HG02852 (cell line): ENCODE measurements at regions not wholly inside any gene's neighbourhood (a gene's known extent, or its start where the extent isn't known, plus 50 kb on each side); places are given as distances from the start of the nearest gene placed in this dataset.

Experiments used
- ATAC-seq: cut with Tn5 transposase; IDR thresholded peaks from one replicate; pipeline ENCODE4 v1.9.1; 2021; ENCODE audit warnings: mild to moderate bottlenecking, moderate library complexity; ENCODE audit not compliant: unreplicated experiment

DNA sequence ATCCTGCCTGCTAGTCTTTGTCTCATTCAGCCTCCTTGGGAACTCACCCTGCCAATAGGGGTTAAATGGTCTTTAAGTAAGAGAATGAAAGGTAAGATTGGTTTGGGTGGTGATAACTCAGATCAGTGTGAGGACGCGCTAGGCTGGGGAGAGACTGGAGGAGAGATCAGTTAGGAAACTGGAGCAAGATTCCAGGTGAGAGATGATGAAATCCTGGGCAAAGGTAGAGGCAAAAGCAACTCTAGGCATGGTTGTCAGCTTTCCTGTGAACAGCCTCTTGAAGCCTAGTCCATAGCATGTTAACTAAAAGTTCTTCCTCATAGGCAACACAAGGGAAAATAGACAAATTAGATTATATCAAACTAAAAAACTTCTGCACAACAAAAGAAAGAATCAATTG lies 145.2 kb upstream of the ANKRD28 start:
- ATAC-seq: no peak

DNA sequence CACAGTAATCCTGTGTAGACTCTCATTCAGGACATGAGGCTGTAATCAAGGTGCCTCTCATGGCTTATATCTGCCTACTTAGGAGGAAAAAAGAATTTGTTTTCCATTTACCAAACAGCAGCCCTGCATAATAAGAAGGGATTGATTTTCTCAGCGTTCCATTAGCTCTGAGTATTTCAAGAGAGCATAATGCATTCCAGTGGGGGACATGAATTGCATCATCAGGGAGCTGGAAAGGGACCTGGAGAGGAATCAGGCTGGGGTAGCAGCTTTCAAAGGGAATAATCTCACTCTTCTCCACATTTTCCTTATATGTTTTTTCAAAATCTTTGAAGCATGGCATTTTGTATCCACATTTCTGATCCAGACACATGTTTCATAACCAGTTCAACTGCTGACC lies 150.6 kb upstream of the ANKRD28 start:
- no peak for ATAC-seq

DNA sequence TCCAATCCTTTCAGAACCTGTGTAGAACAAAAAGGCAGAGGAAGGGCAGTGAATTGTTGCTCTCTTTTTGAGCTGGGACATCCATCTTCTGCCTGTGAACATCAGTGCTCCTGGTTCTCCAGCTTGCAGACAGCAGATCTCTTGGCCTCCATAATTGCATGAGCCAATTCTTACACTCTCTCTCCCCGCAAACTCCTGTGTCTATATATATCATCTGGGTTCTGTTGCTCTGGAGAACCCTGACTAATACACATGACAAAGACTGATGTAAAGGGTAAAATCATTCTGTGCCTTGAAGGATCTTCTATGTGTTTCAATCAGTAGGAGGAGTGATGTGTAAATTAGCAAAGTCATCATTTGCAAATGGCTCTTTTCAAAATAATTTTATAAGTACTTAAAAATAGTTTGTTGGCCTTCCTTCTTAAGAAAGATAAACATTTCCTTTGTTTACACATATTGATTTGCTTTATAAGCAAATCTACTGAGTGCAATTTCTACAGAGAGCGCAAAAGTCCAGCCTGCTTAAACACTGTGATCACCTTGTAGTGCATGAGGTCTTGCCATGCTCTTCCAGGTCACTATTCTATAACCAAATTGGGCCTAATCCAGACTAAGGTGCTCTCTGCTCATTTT lies 154.9 kb upstream of the ANKRD28 start:
- ATAC-seq: no peak

DNA sequence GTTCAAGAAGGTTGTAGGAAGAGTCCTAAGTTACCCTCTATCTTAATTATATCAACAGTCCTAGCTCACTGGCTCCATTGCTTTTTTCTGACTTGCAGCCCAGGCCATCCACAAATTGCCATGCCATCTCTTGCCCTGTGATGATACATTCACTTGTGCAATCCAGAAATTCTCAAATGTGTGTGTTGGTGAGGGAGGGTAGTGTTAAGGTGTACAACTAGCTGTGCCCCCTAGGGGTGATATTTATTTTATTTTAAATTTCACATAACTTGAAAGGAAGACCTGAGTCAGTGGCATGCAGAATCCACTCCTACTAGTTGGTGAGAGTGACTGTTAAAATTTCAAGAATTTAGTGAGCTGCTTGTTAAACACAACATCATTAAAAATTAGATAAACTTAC lies 156.1 kb upstream of the ANKRD28 start:
- ATAC-seq: no peak

DNA sequence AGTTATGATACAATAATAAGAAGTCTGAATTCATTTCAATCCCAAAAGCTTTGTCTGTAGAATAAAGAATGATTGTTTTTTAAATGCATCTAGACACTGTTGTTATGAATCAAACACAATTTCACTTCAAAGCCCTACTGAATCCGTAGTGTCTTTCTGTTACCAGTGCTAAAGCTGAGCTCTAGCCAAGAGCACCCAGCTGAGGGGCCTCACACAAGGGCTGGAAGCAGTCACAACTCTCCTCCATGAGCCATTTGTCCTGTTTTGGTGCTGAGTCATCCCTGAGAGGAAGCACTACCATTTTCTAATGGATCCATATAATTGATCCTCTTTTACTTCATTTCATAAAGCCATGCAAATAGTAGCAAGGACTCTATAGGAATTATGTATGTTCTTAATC lies 158.2 kb upstream of the ANKRD28 start:
- no peak for ATAC-seq

DNA sequence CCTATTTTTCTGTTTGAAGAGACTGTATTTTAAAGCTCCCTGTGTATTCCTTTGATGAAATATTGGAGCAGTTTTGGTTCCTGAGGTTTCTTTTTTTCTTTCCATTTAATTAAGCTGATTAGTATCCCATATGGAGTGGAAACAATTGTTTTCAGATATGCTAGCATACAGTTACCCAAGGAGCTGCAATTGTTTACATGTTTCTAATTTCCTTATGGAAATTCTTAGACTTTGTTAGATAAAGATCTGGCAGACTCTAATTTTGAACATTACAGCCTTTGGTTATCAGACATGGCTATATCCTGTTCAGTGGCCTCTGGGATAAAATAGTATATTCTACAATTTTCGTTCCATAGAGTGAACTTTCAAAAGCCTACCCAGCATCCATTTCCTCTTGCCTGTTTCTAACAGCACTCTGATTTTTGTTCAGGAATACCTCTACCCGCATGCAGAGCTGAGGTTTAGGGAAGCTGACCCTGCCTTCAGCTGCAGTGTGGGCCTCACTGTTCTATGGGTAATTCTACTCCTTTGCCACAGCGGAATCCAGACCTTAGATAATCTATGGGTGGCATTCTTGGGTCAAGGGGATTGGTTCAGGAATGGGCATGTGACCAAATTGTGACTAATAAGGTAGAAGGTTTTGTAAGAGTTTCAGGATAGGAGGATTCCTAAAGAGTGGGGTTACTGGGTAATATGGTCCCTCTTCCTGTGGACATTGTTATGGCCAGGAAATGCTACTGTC lies 161.1 kb upstream of the ANKRD28 start:
- ATAC-seq: no peak

DNA sequence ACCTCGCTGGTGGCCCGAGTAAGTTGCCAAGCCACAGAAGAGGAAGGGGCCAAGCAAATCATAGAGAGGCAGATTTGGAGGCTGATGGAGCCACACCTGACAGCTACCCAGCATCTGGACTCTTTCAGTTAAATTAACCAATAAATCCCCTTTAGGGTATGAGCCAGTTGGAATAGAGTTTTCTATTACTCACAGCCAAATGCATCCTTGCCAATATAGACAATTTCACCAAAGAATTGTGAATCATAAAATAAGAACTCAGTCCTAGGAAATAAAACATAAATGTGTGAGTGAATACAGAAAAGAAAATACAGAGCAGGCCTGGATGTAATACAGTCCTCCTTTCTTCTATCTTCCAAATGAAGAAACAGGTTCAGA lies 161.6 kb upstream of the ANKRD28 start:
- ATAC-seq: no peak

DNA sequence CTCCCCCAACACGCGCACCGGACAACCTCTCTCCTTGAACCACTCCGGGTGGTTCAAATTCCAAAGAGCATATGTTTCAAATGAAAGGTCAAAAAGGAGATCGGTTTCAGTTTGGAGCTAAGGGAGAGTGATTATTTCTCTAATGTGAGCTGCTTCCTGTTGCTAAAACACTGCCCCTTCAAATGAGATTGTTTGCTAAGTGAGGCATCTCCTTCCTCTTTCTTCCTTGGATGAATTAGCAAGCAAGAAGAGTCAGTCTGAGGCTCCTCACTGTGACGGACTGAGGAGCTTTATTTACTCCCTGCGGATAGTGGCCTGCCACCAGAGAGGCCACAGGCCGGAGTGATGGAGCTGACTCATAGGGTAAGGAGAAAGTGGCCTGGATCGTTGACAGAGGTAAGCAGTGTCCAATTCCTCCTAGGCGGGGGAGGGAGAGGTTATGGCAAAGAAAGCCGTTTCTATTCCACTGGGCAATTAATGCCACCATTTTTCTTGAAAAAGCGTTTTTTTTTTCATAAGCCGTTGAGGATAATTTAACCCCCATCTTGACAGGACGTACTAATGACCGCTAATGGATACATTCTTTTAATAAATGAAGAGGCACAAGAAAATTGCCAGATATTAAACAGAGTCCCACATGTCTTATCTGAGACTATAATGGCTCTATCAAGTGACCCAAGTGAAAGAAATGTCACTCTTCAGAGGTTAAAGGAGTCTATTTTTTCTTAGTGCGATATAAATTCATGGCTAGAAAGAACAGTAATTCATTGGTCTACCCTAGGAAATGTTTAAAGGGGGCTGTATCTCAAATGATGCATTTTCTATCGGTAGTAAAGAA lies 167.0 kb upstream of the ANKRD28 start:
- no peak for ATAC-seq

DNA sequence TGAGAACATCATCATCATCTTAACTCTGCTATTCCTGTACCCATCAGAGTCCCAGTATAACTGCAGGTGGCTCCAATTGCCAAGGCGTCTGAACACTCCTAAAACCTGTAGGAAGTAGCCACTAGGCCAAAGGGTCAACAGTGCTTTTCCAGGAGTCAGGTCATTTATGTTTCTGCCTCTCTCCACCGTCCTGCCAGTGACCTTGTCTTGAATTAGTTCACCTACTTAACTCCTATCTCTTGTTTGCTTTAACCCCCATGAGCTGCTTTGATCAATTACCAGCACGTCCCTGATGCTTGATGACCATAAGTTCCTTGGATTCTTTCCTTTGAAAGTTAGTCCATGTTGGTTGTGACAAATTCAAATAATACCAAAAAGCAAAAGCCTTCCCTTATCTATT lies 169.8 kb upstream of the ANKRD28 start:
- no peak for ATAC-seq

DNA sequence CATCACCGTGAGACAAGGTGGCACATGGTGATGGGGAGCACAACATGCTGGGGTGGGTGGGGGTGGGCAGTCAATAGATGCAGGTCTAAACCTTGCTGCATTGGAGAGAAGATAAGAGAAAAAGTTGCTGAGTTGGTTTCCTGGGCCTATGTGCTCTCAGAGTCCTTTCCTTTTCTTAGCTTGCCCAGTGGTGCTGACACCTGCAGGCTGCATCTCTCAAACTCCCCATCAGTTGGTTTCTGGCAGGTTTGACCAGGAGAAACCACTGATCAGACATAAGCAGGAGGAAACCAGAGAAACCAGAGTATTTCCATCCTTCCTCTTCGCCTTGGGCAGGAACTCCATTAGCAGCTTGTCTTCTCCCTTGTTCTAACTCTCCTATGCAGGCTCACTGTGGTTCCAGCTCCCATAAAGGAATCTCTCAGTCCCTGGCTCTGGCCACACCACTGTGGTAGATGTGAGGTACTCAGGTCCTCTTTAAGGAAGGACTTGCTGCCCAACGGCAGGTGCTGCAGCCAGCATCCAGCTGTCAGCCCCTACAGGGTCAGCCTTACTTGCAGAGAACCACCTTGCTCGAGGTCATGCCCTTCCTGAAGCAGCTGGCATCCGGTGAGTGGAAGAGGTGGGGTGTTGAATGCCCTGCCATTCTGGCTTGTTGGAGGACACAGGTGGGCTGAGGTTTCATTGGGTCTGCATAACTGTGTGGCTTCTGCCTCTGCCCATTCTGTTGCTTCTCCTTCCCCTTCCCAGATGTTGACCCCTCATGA lies 172.3 kb upstream of the ANKRD28 start:
- no peak for ATAC-seq

DNA sequence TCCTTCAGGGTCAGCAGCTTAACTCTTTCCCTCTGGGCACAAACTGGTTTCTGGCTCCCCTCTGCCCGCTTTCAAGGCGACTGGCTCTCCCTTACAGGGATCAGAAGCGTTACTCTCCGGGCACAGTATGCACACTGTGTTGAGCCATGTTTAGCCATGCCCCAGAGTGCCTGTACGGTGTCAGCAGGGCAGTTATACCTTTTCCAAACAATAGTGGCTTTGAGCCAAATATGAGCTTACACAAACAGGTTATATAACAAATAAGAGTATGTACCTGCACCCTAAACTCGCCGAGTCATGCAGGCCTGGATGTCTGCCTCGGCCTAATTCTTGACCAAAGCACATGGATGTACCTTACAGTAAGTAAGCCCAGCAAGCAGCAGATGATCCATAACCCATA lies 175.6 kb upstream of the ANKRD28 start:
- no peak for ATAC-seq

DNA sequence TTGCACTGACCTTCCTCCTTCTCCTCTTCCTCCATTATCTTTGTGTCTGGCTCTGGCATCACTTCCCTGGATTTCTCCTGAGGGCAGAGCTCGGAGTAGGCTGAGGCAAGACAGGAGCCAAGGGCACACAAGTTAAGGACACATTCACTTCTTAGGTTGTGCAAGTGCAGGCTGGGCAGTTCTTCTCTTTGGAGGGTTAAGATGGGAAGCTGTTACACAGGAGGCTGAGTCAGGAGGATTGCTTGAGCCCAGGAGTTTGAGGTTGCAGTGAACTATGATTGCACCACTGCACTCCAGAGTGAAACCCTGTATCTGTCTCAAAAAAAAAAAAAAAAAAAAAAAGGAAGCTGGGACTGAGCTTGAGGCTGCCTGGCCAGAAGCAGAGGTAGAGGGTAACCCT lies 176.2 kb upstream of the ANKRD28 start:
- ATAC-seq: no peak

DNA sequence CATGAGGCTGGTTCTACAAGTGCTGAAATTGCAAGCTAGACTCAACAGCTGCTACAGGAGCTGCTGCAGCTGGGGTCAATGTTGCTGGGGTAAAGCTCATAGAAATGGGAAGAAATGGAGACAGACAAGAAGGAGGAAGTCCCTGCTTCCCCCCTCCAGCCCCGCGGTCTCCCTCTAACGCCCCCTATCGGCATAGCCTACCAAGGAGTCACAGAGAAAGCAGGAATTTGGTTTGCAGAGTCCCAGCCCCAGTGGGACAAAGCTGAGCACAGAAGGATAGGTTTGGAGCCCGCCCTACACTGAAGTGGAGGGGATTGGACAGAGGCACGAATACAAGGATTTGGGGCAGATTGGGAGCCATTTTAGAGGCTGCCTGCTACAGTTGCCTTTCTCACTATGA lies 176.9 kb upstream of the ANKRD28 start:
- no peak for ATAC-seq

DNA sequence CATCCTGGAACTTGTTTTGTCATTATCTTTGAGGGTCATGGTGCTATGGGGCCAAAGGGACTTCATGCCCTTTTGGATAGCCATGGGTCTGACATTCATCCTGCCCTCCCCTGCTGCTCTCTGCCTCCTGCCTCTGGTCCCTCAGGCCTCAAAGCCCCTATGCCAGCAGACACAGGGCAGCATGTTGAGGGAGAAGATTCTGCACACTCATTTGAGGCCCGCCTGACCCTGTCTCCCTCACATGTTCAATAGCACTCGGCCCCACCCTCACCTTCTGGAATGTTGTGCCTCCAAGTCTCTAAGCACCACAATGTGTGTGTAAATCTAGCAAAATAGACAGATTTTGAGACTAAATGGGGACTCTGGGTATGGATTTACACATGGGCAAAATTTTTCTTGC lies 178.7 kb upstream of the ANKRD28 start:
- ATAC-seq: no peak

DNA sequence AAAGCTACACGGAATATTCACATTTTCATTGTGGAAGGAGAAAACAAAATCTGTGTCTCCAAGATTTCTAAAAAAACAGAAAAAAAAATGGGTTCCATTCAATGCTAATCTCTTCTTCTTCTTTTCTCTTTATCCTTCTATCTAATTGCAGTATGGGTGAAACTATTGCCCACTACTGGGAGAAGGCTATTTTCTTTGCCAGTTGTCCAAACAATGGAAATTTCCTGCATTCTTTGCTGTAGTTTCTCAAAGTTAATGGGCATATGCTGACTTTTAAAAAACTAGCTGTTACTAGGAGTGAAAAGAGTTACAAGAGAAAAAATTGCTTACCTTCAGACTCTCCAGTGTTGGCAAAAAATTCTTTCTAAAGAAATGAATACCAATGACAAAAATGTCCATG lies 179.3 kb upstream of the ANKRD28 start:
- no peak for ATAC-seq

DNA sequence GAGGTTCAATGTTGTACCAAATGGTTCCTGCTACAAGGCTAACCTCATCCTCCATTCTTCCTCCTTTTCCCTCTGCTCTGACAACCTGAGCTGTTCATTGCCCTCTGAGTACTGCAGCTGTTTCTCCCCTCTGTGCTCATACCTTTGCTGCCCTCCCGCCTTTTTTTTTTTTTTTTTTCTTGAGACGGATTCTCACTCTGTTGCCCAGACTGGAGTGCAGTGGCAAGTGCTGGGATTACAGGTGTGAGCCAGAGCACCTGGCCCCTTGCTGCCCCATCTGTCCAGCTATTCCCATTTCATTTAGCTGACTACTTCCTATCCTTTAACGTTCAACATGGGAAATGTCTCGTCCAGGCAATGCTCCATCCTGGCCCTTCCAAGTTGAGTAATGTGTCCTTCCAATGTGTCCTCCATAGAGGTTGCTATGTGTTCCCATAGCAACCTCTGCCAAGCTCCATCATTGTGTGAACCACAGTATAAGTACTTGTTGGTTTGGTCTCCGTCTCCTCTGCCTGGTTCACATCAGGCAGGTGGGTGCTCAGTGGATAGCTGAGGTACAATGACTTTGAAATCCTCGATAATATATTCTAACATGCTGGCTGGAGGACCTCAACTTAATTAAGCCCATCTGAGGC lies 179.9 kb upstream of the ANKRD28 start:
- ATAC-seq: no peak

DNA sequence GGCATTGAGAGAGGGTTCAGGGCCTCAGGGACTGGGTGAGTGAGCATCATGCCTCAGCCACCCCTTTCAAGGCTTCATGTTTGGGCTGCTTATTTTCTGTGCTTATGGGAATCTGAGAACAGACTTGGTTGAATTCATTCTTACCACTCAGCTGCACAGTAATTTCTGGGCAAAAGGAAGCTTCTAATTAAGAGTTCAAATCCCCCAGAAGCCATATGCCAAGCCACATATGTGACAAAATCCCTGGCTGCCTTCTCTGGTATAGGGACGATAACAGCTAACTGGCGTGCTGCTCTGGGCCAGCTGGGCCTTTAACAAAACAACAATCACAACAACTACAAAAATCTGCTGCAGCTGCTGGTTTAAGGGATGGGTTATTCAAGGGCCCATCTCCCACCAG lies 181.0 kb upstream of the ANKRD28 start:
- no peak for ATAC-seq

DNA sequence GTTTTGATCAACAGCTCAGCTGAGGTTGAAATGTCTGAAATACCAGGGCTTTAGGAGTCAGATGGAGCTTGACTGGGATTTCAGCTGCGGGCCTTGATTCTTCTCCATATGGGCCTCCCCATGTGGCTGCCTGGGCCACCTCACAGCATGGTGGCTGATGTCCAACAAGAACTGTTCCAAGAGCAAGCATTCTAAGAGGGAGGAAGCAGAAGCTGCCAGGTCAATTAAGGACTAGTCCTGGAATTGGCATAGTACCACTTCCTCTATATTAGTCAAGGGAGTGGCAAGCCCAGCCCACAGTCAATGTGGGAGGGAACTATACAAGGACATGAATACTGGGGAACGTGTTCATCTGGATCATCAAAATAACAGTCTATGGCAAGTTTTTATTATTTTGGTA lies 181.7 kb upstream of the ANKRD28 start:
- no peak for ATAC-seq

DNA sequence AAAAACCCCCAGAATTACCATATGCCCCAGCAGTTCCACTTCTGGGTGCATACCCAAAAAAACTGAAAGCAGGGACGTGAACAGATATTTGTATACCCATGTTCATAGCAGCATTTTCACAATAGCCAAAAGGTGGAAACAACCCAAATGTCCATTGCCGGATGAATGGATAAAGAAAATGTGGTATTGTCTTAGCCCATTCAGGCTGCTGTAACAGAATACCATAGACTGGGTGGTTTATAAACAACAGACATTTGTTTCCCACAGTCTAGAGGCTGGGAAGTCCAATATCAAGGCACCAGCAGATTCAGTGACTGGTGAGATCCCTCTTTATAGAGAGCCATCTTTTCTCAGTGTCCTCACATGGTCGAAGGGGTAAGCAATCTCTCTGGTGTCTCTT lies 182.1 kb upstream of the ANKRD28 start:
- no peak for ATAC-seq

DNA sequence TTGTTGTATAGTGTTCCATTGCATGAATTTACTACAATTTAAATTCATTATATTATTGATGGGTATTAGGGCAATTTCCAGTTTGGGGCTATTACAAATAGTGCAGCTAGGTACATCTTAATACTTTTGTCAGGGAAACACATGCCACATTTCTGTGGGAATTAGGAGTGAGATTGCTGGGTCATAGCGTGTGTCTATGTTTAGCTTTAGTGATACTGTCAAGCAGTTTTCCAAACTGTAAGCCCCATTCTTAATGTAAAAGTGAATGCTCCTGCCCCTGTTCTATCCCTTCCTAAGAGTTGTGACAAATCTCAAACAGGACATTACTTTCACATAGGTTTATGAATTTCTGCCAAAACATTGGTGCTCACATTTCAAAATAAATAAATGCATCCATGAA lies 184.5 kb upstream of the ANKRD28 start:
- ATAC-seq: no peak

DNA sequence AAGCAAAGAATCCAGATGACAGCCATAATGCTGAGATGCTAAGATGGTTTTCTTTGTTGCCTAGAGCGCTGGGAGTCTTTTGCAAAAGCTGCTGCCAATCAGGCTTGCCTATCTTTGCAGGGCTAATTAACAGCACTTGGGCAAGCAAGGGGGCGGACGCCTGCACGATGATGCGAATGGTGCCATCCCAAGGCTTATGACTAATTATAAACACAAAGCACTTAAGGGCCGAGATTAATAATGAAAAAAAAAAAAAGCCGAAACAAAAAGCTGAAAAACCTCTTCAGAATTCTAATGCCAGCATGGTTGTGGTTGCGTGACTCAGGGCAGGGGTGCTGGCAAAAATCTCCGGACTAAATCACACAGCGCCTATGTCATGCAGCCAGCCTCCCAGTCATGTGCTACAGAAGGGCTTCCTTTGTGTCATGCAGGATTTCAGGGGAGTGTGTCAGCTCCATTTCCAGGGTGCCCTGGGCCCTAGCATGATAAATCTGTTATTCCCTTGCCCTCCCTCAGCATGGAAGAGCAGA lies 185.0 kb upstream of the ANKRD28 start:
- ATAC-seq: no peak
